ENCODE measurements at regions not wholly inside any gene's neighbourhood (a gene's known extent, or its start where the extent isn't known, plus 50 kb on each side); places are given as distances from the start of the nearest gene placed in this dataset.

DNA sequence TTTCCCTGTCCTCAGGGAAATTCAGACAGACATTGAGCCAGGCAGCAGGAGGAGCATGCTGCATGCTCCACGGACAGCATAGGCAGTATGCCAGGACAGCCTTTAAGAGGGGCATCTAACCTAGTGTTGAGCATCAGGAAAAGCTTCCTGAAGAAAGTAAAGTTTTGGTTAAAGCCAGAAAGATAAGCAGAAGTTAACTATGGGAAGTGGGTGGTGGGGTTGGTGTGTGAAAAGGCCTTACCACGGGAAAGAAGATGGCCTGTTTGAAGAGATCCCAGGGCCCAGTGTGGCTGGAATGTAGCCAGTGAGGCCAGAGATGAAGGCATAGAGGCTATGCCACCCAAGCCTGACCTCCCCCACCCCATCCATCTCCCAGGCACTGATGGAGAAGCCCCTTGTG lies 102.4 kb upstream of the PLXNA4 start:
- DNase-seq (ENCODE audit: extremely low read depth in 1 of 11, low read depth in 9 of 11, low spot score in 4 of 11): no peak

DNA sequence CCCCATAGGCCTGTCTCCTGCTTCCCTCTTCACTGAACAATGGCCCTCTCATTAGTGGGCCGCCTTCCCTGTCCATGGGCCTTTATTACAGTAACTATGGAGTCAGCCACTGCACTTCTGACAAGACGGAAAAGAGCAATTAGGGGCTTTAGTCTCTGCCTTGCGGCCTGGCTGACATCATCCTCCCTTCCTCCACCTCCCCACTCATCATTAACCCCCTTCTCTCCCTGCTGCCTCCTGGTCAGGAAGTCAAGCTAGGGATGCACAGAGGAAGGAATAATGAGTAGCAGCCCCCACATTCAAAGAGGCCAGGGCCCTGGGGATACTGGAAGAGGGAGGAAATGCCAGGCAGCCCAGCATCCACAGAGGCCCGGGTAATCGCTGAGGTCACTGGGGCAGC lies 101.6 kb upstream of the PLXNA4 start:
- no peak for DNase-seq (ENCODE audit: extremely low read depth in 1 of 11, low read depth in 9 of 11, low spot score in 4 of 11)

DNA sequence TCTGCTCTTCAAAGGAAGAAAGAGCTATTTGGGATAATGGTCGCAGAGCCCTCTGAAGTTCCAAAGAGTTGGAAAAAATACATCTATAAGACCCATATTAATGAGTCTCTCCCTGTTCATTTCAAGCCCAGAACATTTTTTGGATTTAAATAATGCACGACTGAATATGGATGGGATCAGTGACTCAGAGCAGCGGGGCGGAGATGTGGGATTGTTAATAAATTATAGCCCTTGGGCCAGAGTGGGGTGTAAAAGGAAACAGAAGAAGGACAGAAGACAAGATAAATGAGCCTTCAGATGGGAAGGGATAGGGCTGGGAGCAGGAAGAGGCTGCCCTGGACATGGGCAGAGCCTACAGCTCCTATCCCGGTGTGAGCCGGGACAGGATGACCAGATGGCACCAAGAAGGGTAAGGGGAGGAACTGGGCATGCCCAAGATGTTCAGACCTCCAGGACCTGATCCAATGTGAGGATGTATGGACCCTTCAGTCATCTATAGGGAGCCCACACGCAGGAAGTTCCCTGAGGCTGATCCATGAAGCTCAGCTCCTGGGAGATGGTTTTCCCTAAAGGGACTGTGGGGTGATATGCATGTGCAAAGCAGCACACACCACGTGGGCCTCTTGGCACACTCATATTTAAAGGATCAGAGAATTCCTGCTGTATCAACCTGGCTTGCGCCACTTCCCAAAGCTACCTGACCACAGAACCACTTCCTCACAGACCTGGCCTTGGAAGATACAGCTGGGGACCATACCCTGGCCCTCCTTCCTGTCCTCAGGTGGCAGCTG lies 96.1 kb upstream of the PLXNA4 start:
- DNase-seq (ENCODE audit: extremely low read depth in 1 of 11, low read depth in 9 of 11, low spot score in 4 of 11): no peak

DNA sequence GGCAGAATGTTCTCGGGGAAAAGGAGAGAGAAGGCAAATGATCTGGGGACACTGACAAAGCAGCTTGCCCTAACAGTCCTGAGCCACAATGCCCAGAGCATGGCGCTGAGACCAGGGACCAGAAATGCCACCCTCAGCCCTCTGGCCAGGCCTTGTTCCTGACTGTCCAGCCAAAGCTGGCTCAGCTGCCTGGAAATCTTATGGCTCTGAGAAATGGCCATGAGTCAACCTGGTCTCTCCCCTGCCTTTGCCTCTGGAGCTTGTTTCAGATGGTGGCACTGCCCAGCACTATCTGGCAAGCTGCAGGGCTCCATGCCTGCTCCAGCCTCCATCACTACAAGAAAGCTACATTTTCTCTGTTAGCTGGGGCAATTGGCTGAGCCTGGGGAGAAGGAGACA lies 90.5 kb upstream of the PLXNA4 start:
- DNase-seq (ENCODE audit: extremely low read depth in 1 of 11, low read depth in 9 of 11, low spot score in 4 of 11): no peak

DNA sequence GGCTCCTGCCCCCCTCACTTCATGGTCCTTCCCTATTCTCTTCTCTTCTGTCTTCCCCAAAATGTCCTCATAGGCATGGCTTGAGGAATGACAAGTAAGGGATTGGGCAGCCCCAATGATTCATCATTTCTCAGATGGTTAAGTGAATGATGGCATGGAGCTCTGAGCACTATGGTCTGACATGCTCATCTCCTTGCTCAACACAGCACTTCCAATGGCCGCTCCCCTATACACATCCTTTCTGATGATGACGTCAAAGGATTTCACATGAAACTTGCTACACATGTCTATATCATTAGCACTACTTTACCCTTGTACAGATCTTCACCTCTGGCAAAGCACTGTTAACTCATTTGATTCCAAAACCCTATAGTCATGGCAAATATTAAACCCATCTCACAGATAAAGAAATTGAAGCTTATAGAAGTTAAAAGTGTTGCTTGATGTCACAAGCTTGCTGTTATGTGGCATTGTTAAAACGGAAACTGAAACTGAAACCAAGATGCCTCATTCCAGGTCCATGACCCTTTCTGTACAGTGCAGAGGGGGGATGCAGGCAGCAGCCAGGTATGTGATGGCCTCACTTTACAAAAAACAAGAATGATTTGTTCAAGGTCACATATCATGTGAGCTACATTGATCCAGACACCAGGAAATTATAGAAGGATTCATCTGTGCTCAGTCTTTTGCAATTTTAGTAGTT lies 90.0 kb upstream of the PLXNA4 start:
- no peak for DNase-seq (ENCODE audit: extremely low read depth in 1 of 11, low read depth in 9 of 11, low spot score in 4 of 11)

DNA sequence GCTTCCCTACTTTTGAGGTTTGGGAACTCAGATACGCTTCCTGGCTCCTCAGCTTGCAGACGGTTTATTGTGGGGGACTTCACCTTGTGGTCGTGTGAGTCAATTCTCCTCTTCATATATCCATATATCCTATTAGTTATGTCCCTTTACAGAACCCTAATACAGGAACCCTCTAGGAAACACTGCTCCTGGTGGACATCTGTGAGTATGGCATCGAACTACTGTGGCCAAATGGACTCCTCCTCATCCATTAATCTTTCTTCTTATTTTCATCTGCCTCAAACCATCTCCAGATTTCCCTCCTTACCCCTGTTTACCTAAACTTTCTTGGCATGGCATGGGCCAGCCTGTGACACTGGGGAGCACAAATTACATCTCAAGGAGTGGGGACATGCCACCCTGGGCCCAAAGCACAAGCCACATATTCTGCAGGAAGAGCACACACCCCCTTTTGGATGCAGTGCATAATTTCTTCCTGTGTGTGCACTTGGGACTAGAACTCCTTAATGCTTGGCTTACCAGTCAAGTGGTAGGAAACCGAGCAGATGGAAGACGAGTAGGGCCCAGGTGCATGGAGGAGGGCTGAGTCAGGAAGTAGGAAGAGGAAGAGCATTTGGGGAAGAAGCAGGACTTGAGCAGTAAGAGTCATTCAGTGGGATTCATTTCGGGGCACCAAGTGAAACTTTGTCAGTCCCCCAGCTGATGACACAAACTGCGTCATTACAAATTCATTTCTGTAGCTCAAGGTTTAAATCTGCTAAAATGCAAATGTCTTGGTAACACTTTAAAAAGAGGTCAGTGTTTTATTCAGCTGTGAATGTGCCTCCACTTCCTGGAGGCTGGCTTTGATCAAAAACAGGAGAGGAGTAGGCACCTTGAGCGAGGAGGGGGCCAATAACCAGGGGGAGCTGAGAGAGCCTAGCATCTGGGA lies 80.8 kb upstream of the PLXNA4 start:
- DNase-seq (ENCODE audit: extremely low read depth in 1 of 11, low read depth in 9 of 11, low spot score in 4 of 11): no peak

DNA sequence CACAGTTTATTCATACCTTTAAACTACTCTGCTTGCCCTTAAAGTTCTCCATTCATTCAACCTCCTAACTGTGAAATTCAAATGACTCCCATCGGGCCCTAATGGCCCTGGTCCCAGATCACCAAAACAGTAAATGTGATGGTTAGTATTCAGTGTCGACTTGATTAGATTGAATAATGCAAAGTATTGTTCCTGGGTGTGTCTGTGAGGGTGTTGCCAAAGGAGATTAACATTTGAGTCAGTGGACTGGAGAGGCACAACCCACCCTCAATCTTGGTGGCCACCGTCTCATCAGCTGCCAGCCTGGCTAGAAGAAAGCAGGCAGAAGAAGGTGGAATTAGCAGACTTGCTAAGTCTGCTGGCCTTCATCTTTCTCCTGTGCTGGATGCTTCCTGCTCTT lies 80.1 kb upstream of the PLXNA4 start:
- no peak for DNase-seq (ENCODE audit: extremely low read depth in 1 of 11, low read depth in 9 of 11, low spot score in 4 of 11)

DNA sequence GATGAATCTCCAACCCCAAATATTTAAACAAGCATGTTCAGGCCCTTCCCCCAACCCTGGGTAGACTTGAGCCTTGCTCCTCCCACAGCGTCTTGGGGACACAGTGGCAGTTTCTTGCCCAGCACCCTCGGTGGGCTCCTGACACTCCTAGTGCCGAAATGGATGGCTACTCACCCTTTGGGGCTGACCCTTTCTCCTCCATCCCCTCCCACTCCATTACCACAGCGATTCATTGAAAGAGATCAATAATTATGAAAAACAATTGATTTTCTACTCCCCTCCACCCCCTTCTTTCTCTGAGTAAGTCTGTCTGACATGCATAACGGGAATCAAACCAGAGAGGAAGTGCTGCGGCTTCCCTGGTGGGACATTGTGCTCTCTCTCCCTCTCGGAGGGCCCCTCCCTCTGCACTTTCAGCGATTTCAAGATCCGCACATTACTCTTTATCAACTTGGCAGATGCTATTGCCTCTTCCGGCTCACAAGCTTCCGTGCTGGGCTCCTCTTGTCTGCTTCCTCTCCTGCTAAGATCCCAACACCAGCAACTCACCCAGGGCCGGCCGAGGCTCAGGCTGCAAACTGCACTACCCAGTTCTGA lies 79.0 kb upstream of the PLXNA4 start:
- peak in 2 of 11 donors; percentile 10 to 12 for DNase-seq (ENCODE audit: extremely low read depth in 1 of 11, low read depth in 9 of 11, low spot score in 4 of 11)

DNA sequence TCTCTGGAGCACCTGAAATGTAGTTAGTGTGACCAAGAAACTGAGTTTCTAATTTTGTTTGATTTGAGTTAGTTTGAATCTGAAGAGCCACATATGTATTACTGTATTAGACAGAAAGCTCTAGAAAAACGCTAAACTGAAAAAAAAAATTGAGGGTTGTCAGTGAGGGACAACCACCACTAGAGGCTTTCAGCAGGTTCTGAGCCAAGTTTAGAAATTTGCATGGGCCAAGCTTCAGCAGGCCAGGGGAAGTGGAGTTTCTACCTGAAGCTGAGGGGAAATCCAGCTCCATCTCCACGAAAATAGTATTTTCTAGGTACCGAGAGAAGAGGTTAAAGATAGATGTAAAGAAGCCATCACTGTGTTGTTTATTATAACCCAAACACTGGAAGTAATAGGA lies 77.9 kb upstream of the PLXNA4 start:
- DNase-seq (ENCODE audit: extremely low read depth in 1 of 11, low read depth in 9 of 11, low spot score in 4 of 11): no peak

DNA sequence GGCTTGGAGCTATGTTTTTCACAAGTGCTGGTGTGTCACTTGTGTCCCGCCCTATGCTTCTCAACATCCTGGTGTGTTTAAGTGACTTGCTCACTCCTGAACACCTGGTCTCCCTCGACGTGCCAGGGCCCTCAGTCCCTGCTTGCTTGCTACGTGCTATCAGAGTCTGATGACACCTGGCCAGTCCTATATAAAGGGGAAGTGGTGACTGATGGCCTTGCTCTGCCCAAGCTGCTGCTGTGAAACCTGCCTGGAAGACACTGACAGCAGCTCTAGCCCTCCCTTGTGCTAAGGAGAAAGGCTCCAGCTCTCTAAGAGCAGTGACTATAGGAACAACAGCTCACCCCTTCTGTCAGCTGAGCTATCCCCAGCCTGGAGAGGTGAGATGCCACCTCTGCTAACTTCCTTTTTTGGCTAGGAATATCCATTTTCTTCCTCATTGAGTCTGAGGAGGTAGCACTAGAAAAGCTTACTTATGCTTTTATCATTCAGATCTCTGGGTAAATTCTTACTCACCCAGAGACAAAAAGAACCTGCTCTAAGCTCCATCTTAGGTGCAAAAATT lies 77.2 kb upstream of the PLXNA4 start:
- no peak for DNase-seq (ENCODE audit: extremely low read depth in 1 of 11, low read depth in 9 of 11, low spot score in 4 of 11)

DNA sequence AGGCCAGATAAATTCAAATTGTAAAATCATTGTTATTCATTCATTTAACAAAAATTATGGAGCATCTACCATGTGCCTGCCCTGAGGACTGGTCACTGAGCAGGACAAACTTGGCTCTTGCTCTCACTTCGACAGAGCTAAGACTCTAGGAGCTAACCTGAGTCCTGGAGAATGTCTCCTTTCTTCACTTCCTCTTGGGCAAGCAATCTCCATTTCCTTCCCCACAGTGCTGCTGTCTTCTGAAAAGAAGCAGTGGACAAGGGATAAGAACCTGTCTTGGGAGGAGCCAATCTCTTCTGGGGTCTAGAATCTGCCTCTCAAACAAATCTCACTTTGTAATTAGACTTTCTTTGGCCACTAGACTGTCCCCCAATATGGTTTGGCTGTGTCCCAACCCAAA lies 76.2 kb upstream of the PLXNA4 start:
- DNase-seq (ENCODE audit: extremely low read depth in 1 of 11, low read depth in 9 of 11, low spot score in 4 of 11): no peak

DNA sequence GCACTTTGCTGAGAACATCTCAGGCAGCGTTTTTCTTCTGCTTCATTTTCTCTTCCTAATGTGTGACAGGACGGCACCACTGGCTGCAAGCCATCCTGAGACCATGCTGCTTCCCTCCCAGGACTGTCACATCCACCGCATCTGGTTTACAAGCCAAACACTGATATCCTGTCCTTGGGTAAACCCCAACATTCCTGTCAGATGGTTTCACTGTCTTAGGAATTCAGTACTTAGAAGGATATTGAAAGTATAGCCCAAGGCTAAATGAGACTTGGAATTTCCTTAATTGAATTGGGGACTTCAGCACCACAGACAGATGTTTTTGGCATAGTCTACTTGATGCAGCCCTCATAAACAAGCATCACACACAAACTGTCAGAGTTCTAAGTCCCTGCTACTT lies 74.2 kb upstream of the PLXNA4 start:
- DNase-seq (ENCODE audit: extremely low read depth in 1 of 11, low read depth in 9 of 11, low spot score in 4 of 11): no peak

DNA sequence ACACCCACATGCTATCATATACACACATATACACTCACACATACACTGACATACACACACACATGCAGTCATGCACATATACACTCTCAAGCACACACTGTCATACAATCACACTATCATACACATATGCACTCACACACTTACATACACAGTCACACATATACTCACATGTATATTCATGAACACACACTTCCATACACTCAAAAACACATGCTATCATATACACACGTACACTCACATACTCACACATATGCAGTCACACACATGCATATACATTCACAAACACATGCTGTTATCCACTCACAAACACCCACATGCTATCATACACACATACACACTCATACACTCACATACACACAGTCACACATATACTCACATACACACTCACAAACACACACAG lies 71.0 kb upstream of the PLXNA4 start:
- DNase-seq (ENCODE audit: extremely low read depth in 1 of 11, low read depth in 9 of 11, low spot score in 4 of 11): no peak

DNA sequence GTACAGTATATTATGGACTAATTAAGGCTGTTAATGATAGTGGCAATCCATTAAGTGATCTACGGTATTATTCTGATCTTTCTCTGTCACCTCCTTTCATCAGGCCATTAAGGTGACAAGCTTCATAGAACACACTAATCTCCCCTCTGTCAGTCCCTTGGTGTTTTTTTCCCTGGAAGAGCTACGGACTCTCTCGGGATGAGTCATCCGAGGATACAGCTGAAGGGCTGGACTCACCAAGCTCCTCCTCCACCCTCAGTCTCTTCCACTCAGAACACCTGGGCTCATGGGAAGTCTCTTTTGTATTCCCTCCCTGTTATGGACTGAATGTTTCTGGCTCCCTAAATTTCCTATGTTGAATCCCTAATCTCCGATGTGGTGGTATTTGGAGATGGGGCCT lies 69.8 kb upstream of the PLXNA4 start:
- DNase-seq (ENCODE audit: extremely low read depth in 1 of 11, low read depth in 9 of 11, low spot score in 4 of 11): no peak

DNA sequence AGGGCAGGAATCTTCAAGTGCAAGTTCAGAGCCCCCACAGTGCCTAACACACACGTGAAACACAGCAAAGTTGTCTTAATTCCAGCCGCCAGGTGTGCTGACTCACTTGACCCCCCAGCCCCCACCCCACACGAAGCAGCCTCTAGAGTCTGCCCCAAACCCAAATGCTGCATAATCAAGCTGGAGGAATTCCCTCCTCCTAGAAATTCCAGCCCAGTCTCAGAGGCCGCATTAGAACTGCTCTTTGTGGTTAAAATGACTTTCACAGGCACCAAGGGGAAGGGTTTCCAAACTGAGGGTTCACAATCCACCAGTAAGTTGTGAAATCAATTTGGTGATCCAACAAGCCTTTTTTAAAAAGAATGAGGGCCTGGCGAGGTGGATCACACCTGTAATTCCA lies 67.0 kb upstream of the PLXNA4 start:
- no peak for DNase-seq (ENCODE audit: extremely low read depth in 1 of 11, low read depth in 9 of 11, low spot score in 4 of 11)

DNA sequence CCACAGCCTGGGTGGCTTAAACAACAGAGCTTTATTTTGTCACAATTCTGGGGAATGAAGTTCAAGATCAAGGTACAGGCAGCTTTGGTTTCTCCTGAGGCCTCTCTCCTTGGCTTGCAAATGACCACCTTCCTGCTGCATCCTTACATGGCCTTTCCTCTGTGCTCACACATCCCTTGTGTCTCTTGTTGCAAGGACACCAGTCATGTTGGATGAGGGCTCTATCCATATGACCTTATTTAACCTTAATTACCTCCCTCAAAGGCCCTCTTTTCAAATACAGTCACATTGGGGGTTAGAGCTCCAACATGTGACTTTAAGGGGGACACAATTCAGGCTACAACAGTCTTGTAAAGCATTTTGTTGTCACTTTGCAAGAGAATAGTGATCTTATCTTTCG lies 65.0 kb upstream of the PLXNA4 start:
- no peak for DNase-seq (ENCODE audit: extremely low read depth in 1 of 11, low read depth in 9 of 11, low spot score in 4 of 11)

DNA sequence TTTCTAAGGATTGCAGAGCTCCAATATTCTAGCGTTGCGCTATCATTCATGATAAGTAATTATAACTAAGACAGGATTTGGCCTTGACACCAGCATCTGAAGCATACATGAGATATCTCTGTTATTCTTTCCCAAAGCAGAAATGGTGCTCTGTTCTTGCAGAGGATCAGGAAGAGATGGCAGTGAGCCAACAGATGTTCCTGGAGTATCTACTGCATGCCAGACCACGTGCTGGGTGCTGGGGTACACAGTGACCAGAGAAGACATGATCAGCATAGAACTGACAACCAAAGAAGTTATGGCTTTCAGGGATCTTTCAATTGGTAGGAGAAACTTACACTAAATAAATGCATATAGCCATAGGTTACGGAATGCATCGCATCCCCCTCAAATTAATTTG lies 63.7 kb upstream of the PLXNA4 start:
- DNase-seq (ENCODE audit: extremely low read depth in 1 of 11, low read depth in 9 of 11, low spot score in 4 of 11): no peak

DNA sequence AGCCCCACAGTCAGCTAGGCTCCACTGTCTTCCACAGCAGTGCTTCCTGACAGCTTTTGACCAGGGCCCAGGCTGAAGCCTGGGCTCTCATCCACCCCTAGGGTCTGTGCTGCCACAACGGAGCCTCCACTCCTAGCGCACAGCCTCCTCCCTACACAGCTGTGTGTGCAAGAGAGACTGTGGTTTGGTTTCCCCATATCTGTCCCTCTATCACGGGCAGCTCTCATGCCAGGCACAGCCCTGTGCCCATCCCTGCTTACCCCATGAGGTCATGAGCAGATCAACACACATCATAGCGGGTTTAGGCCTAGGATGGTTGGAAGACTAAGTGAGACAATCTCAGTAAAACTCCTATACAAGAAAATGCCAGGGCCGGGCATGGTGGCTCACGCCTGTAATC lies 61.7 kb upstream of the PLXNA4 start:
- no peak for DNase-seq (ENCODE audit: extremely low read depth in 1 of 11, low read depth in 9 of 11, low spot score in 4 of 11)

DNA sequence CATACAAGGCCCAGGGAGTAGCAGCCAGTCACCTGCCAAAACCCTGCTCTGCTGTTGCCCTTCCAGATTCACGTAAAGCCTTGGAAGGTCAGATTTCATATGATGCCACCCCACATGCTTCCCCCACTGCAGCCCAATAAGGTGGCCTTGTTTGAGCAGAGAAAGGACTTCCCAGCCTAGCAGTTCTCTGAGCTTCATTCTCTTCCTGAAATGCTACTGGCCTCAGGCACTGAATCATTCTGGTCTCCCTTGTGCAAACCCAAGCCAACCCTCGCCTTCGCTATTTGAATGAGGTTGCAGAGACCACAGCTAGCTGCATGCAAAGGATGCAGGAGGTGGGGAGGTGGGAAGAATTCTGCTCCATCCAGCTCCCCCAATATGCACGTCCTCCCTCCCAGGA lies 60.3 kb upstream of the PLXNA4 start:
- no peak for DNase-seq (ENCODE audit: extremely low read depth in 1 of 11, low read depth in 9 of 11, low spot score in 4 of 11)
